K562 (cell line): ENCODE measurements at regions not wholly inside any gene's neighbourhood (a gene's known extent, or its start where the extent isn't known, plus 50 kb on each side); places are given as distances from the start of the nearest gene placed in this dataset.

Experiments used
- ATAC-seq: fragments of 200-7000 bp; cut with Tn5 transposase; 3 replicates; pipeline ENCODE4 v1.9.1; 2020; ENCODE audit warnings: moderate library complexity
- BruUV-seq: library from RNA; stranded (reverse); fragments of 400-500 nt; replicated peaks from 2 replicates; lab custom pipeline; 2021; lab: Mats Ljungman, UMichigan
- CTCF ChIA-PET: fragments of 300-600 bp; formaldehyde crosslinking; extraction: SDS; loops from one replicate; lab custom pipeline; 2021; ENCODE audit warnings: low intra/inter-chr PET ratio; lab: Yijun Ruan, JAX
- POLR2A ChIA-PET: fragments of 300-600, 350-650 bp; sonication (Branson Sonifier 250); formaldehyde crosslinking; extraction: SDS; loops from one replicate; lab custom pipeline; 2021; ENCODE audit warnings: antibody characterized with exemption, inconsistent platforms; lab: Yijun Ruan, JAX
- DNase-seq, 4 experiments: peaks; one replicate each; pipeline versions ENCODE4 v3.0.0 to v3.0.0-alpha.2; 2011 to 2018; ENCODE audit warnings: low spot score in 3 of 4, mixed read lengths in 3 of 4; ENCODE audit errors: extremely low read depth in 1 of 4
- FAIRE-seq: peaks from 2 replicates; lab custom pipeline; 2011; peaks lifted over from hg19 to GRCh38; lab: Jason Lieb, UNC
- H2AFZ ChIP-seq: 2 replicates; pipeline ENCODE4 v1.6.0; 2011; ENCODE audit warnings: low read depth, low read length, control low read depth, inconsistent platforms
- H3K27ac ChIP-seq: fragments of 200-600 bp; 3 replicates; pipeline ENCODE4 v1.8.0; 2011; ENCODE audit warnings: low read depth, mild to moderate bottlenecking, control low read depth, inconsistent platforms, low read length, moderate library complexity, mixed read lengths; ENCODE audit errors: extremely low read depth
- H3K27me3 ChIP-seq, 2 experiments: fragments of 300-600 bp in 1 of 2; 2 replicates in 1 of 2; 3 replicates in 1 of 2; pipeline versions ENCODE4 v1.6.0 to v1.8.0; 2011; ENCODE audit warnings: inconsistent platforms in 2 of 2, low read length in 2 of 2, mild to moderate bottlenecking in 1 of 2, mixed read lengths in 1 of 2, moderate library complexity in 1 of 2; ENCODE audit not compliant: control insufficient read depth in 2 of 2, insufficient read depth in 2 of 2
- H3K36me3 ChIP-seq: fragments of 300-600 bp; 3 replicates; pipeline ENCODE4 v1.8.0; 2011; ENCODE audit warnings: mild to moderate bottlenecking, low read length, inconsistent platforms; ENCODE audit not compliant: control insufficient read depth, insufficient read depth
- H3K4me1 ChIP-seq, 2 experiments: fragments of 200-600 bp in 1 of 2; replicated peaks in 1 of 2; 2 replicates in 1 of 2; 3 replicates in 1 of 2; pipeline versions ENCODE4 v1.5.1 to v1.8.0; 2011; ENCODE audit warnings: inconsistent platforms in 2 of 2, low read length in 2 of 2, mild to moderate bottlenecking in 1 of 2, mixed read lengths in 1 of 2, moderate library complexity in 1 of 2; ENCODE audit not compliant: control insufficient read depth in 2 of 2, insufficient read depth in 2 of 2
- H3K4me2 ChIP-seq: 2 replicates; pipeline ENCODE4 v1.6.1; 2011; ENCODE audit warnings: low read length, control low read depth, inconsistent platforms, mixed read lengths; ENCODE audit not compliant: insufficient read depth
- H3K4me3 ChIP-seq: fragments of 200-600 bp; sonication (generic), shearing (Covaris generic); 2 replicates; pipeline ENCODE4 v1.5.1; 2016; ENCODE audit warnings: control low read depth, inconsistent platforms
- H3K79me2 ChIP-seq: fragments of 200-600 bp; 3 replicates; pipeline ENCODE4 v1.8.0; 2011; ENCODE audit warnings: low read length, inconsistent platforms; ENCODE audit not compliant: control insufficient read depth, insufficient read depth
- H3K9ac ChIP-seq, 2 experiments: 2 replicates each; pipeline versions ENCODE4 v1.6.0 to v1.6.1; 2011; ENCODE audit warnings: low read depth in 2 of 2, low read length in 2 of 2, control low read depth in 1 of 2, inconsistent platforms in 1 of 2, mild to moderate bottlenecking in 1 of 2, mixed read lengths in 1 of 2; ENCODE audit not compliant: insufficient read depth in 1 of 2
- H3K9me1 ChIP-seq: one replicate; pipeline ENCODE4 v1.6.0; 2011; ENCODE audit warnings: inconsistent platforms, mild to moderate bottlenecking, low read length, moderate library complexity; ENCODE audit not compliant: control insufficient read depth, insufficient read depth
- H3K9me3 ChIP-seq: replicated peaks from 2 replicates; pipeline ENCODE4 v1.5.1; 2011; ENCODE audit warnings: low read depth, low read length, inconsistent platforms; ENCODE audit not compliant: control insufficient read depth, insufficient read depth
- H4K20me1 ChIP-seq: replicated peaks from 2 replicates; pipeline ENCODE4 v1.6.1; 2011; ENCODE audit warnings: low read length, inconsistent platforms, mixed read lengths; ENCODE audit not compliant: control insufficient read depth, insufficient read depth
- ARHGAP35 ChIP-seq: fragments of 450-650 bp; IDR thresholded peaks from 2 replicates; pipeline ENCODE4 v1.6.1; 2018; ENCODE audit not compliant: partially characterized antibody
- ATF1 ChIP-seq, 2 experiments: fragments of 450-650 bp in 1 of 2; IDR thresholded peaks; 2 replicates each; pipeline ENCODE4 v1.6.1; 2016; ENCODE audit warnings: missing compliant biosample characterization in 1 of 2, missing genetic modification characterization in 1 of 2
- CBX1 ChIP-seq: sonication (generic); IDR thresholded peaks from 2 replicates; pipeline ENCODE4 v1.6.1; 2016; ENCODE audit warnings: antibody characterized with exemption, low read depth, mild to moderate bottlenecking
- FOS ChIP-seq: IDR thresholded peaks from 3 replicates; pipeline ENCODE4 v1.6.1; 2011; ENCODE audit not compliant: insufficient read length; ENCODE audit errors: extremely low read depth
- GABPB1 ChIP-seq: sonication (generic); formaldehyde crosslinking; IDR thresholded peaks from 2 replicates; pipeline ENCODE4 v1.8.0; 2022; ENCODE audit warnings: mild to moderate bottlenecking, missing genetic modification reagents
- HIVEP1 ChIP-seq: fragments of 250-450 bp; sonication (Bioruptor Pico); IDR thresholded peaks from 2 replicates; pipeline ENCODE4 v1.4.0; 2020; ENCODE audit warnings: mild to moderate bottlenecking
- HNRNPUL1 ChIP-seq: fragments of 200-400 bp; formaldehyde crosslinking; IDR thresholded peaks from 2 replicates; pipeline ENCODE4 v1.6.1; 2017; ENCODE audit warnings: low read length
- IFI16 ChIP-seq: fragments of 250-450 bp; sonication (Bioruptor Pico); IDR thresholded peaks from 2 replicates; pipeline ENCODE4 v2.1.2; 2022; ENCODE audit warnings: mild to moderate bottlenecking, inconsistent platforms
- JUND ChIP-seq, 2 experiments: IDR thresholded peaks; 2 replicates in 1 of 2; 3 replicates in 1 of 2; pipeline ENCODE4 v1.6.1; 2011; ENCODE audit warnings: borderline replicate concordance in 2 of 2, low read depth in 2 of 2, low read length in 2 of 2, improper control_type of control experiment in 1 of 2, missing biosample characterization in 1 of 2, missing genetic modification characterization in 1 of 2, missing genetic modification reagents in 1 of 2
- NELFE ChIP-seq: IDR thresholded peaks from 2 replicates; pipeline ENCODE4 v1.6.1; 2011; ENCODE audit warnings: mild to moderate bottlenecking; ENCODE audit not compliant: insufficient read depth, insufficient read length
- NUFIP1 ChIP-seq: fragments of 450-650 bp; IDR thresholded peaks from 2 replicates; pipeline ENCODE4 v1.6.1; 2018; ENCODE audit not compliant: partially characterized antibody
- POLR2B ChIP-seq: fragments of 450-650 bp; IDR thresholded peaks from 2 replicates; pipeline ENCODE4 v1.6.1; 2018; ENCODE audit warnings: low read depth; ENCODE audit not compliant: partially characterized antibody
- RFX7 ChIP-seq: fragments of 250-450 bp; sonication (Bioruptor Pico); IDR thresholded peaks from 2 replicates; pipeline ENCODE4 v1.5.1; 2021; ENCODE audit warnings: mild to moderate bottlenecking
- ZC3H4 ChIP-seq: sonication (generic); formaldehyde crosslinking; IDR thresholded peaks from 2 replicates; pipeline ENCODE4 v1.9.0; 2021; ENCODE audit warnings: missing genetic modification reagents, borderline replicate concordance
- ZNF282 ChIP-seq: sonication (generic); formaldehyde crosslinking; IDR thresholded peaks from 2 replicates; pipeline ENCODE4 v1.8.1; 2023; ENCODE audit warnings: missing genetic modification reagents
- ZNF696 ChIP-seq: fragments of 250-450 bp; sonication (Bioruptor Pico); conservative IDR thresholded peaks from 2 replicates; pipeline ENCODE4 v1.4.0; 2020; ENCODE audit warnings: mild to moderate bottlenecking, moderate library complexity
- WGBS: fragments of 100-300 bp; shearing (Covaris generic); methylation state at CpG from one replicate; pipeline ENCODE4 v1.1.6; 2016; ENCODE audit warnings: low coverage, mixed read lengths; ENCODE audit not compliant: insufficient coverage; ENCODE audit errors: missing lambda C conversion rate; 5-methylcytosine and 5-hydroxymethylcytosine counted together
- in situ Hi-C: fragments of 300-500 bp; cut with MboI; formaldehyde crosslinking; loops from 4 replicates; pipeline ENCODE4 v1.15.0; 2018; ENCODE audit warnings: inconsistent platforms, mixed read lengths
- intact Hi-C: fragments of 100-400 bp; cut with micrococcal nuclease; formaldehyde crosslinking; loops from 2 replicates; pipeline ENCODE4 v1.14.2; 2022
- TF ChIP-seq, protein P1 (sequence below): fragments of 250-450 bp; sonication (Bioruptor Pico); IDR thresholded peaks from 2 replicates; pipeline ENCODE4 v1.5.1; 2021; ENCODE audit warnings: mild to moderate bottlenecking
- TF ChIP-seq, protein P2 (sequence below): fragments of 450-650 bp; IDR thresholded peaks from 2 replicates; pipeline ENCODE4 v1.6.1; 2018; ENCODE audit warnings: mild to moderate bottlenecking, low read depth; ENCODE audit not compliant: partially characterized antibody

DNA sequence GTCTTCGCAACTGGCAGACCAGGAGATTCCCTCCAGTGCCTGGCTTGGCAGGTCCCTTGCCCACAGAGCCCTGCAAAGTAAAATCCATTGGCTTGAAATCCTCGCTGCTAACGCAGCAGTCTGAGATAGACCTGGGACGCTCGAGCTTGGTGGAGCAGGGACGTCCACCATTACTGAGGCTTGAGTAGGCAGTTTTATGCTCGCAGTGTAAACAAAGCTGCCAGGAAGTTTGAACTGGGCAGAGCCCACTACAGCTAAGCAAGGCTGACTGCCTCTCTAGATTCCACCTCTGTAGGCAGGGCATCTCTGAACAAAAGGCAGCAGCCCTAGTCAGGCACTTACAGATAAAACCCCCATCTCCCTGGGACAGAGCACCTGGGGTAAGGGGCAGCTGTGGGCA is 205.0 kb upstream of the MME start:
- ChIA-PET CTCF (no interaction called here), POLR2A (interaction anchor here (0.6 kb wide), 1 partner anchor 1014 kb away, joined by 4 read pairs; no protein-coding TSS in a partner anchor)
- no peaks in the 10 kb centered on the region for H4K20me1 ChIP-seq
- H3K4me1 ChIP-seq: no peaks in the 10 kb centered on the region
- no peak overlapping the region; the same call in 1 of the 2 replicates for H2AFZ ChIP-seq
- TF ChIP-seq ZNF696 (CRISPR knock-in tag) (no peak), ZC3H4 (CRISPR knock-in tag) (no peak), ARHGAP35 (no peak), NUFIP1 (no peak), NELFE (no peak), JUND (IDR thresholded peaks at IDR 0.05; ENCODE audit: borderline replicate concordance, low read depth, low read length) (no peak), JUND (tag; IDR thresholded peaks at IDR 0.05; ENCODE audit: borderline replicate concordance, low read depth, low read length) (no peak), RFX7 (CRISPR knock-in tag) (no peak), GABPB1 (no peak), ZNF282 (CRISPR knock-in tag) (no peak), CBX1 (no peak), FOS (no peak), HIVEP1 (no peak), IFI16 (CRISPR knock-in tag) (no peak), ATF1 (CRISPR knock-in tag; IDR thresholded peaks at IDR 0.05) (no peak), ATF1 (tag; IDR thresholded peaks at IDR 0.05) (no peak), POLR2B (no peak), HNRNPUL1 (no peak)
- TF ChIP-seq, protein P1, sequence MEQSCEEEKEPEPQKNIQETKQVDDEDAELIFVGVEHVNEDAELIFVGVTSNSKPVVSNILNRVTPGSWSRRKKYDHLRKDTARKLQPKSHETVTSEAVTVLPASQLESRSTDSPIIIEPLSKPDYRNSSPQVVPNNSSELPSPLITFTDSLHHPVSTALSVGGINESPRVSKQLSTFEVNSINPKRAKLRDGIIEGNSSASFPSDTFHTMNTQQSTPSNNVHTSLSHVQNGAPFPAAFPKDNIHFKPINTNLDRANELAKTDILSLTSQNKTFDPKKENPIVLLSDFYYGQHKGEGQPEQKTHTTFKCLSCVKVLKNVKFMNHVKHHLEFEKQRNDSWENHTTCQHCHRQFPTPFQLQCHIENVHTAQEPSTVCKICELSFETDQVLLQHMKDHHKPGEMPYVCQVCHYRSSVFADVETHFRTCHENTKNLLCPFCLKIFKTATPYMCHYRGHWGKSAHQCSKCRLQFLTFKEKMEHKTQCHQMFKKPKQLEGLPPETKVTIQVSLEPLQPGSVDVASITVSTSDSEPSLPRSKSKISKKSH (CRISPR knock-in tag): no peak
- TF ChIP-seq, protein P2, sequence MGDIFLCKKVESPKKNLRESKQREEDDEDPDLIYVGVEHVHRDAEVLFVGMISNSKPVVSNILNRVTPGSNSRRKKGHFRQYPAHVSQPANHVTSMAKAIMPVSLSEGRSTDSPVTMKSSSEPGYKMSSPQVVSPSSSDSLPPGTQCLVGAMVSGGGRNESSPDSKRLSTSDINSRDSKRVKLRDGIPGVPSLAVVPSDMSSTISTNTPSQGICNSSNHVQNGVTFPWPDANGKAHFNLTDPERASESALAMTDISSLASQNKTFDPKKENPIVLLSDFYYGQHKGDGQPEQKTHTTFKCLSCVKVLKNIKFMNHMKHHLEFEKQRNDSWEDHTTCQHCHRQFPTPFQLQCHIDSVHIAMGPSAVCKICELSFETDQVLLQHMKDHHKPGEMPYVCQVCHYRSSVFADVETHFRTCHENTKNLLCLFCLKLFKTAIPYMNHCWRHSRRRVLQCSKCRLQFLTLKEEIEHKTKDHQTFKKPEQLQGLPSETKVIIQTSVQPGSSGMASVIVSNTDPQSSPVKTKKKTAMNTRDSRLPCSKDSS: no peak
- no TSS peak for BruUV-seq
- ATAC-seq: no peak
- 2% methylated on average over 7 of the region's 7 CpGs for WGBS
- peaks cover 0 to 6% of the 10 kb centered on the region in 2 experiments; a peak in 1 of 5 replicates for H3K27me3 ChIP-seq
- intact Hi-C loops: no loop called here
- H3K36me3 ChIP-seq: no peaks in the 10 kb centered on the region
- no peak for FAIRE-seq
- no peak overlapping the region for H3K4me3 ChIP-seq
- H3K27ac ChIP-seq: no peak overlapping the region
- no peak overlapping the region for H3K4me2 ChIP-seq
- in situ Hi-C loops: no loop called here
- no peaks in the 10 kb centered on the region for H3K79me2 ChIP-seq
- DNase-seq: no peak
- no peak overlapping the region for H3K9ac ChIP-seq
- H3K9me1 ChIP-seq: no peaks in the 10 kb centered on the region
- no peaks in the 10 kb centered on the region for H3K9me3 ChIP-seq
